ENCODE measurements at regions not wholly inside any gene's neighbourhood (a gene's known extent, or its start where the extent isn't known, plus 50 kb on each side); places are given as distances from the start of the nearest gene placed in this dataset.

- no peak for TF ChIP-seq CTCF (conservative IDR thresholded peaks at IDR 0.05)
- TF ChIP-seq EZH2 (IDR thresholded peaks at IDR 0.05; ENCODE audit: low read depth) = no peak
These were observed 57.6 kb upstream of the LOC128125822 start for GRCh38 chr6:63514488-63515173.
